Kidney (tissue), 13 donors: ENCODE measurements at regions not wholly inside any gene's neighbourhood (a gene's known extent, or its start where the extent isn't known, plus 50 kb on each side); places are given as distances from the start of the nearest gene placed in this dataset.

Experiments used
- DNase-seq, 5 donors: peaks; one replicate each; pipeline ENCODE4 v3.0.0-alpha.2; 2013 to 2020
- FAIRE-seq: peaks from 2 replicates; lab custom pipeline; 2012; peaks lifted over from hg19 to GRCh38; lab: Jason Lieb, UNC
- H3K27ac ChIP-seq, 2 donors: one replicate each; pipeline ENCODE4 v1.7.0; 2013; ENCODE audit warnings: low read depth in 2 of 2, low read length in 2 of 2, inconsistent platforms in 1 of 2
- H3K27me3 ChIP-seq: one replicate; pipeline ENCODE4 v1.7.1; 2013; ENCODE audit warnings: low read length, inconsistent platforms; ENCODE audit not compliant: control insufficient read depth, insufficient read depth
- H3K36me3 ChIP-seq, 3 donors: one replicate each; pipeline versions ENCODE4 v1.7.0 to v1.7.1; 2013; ENCODE audit warnings: low read length in 3 of 3, control low read depth in 1 of 3, inconsistent platforms in 1 of 3; ENCODE audit not compliant: insufficient read depth in 3 of 3, control insufficient read depth in 2 of 3
- H3K4me1 ChIP-seq, 3 donors: one replicate each; pipeline versions ENCODE4 v1.7.0 to v1.7.1; 2013; ENCODE audit warnings: low read length in 3 of 3, inconsistent platforms in 1 of 3, low read depth in 1 of 3; ENCODE audit not compliant: control insufficient read depth in 2 of 3, insufficient read depth in 2 of 3
- H3K4me3 ChIP-seq, 3 donors: one replicate each; pipeline versions ENCODE4 v1.7.0 to v1.8.1; 2013; ENCODE audit warnings: low read length in 3 of 3, control low read depth in 1 of 3, inconsistent platforms in 1 of 3
- H3K9ac ChIP-seq, 3 donors: one replicate each; pipeline versions ENCODE4 v1.7.0 to v1.7.1; 2013; ENCODE audit warnings: low read length in 3 of 3, control low read depth in 1 of 3, inconsistent platforms in 1 of 3
- H3K9me3 ChIP-seq, 3 donors: one replicate each; pipeline versions ENCODE4 v1.7.0 to v1.7.1; 2013; ENCODE audit warnings: low read length in 3 of 3, control low read depth in 1 of 3, inconsistent platforms in 1 of 3; ENCODE audit not compliant: control insufficient read depth in 2 of 3, insufficient read depth in 1 of 3
- intact Hi-C: fragments of 100-400 bp; cut with DNase I; formaldehyde crosslinking; loops from one replicate; pipeline ENCODE4 v1.11.1; 2022
- TF ChIP-seq, protein P1 (sequence below): IDR thresholded peaks from 3 replicates; pipeline ENCODE4 v1.5.1; 2012; ENCODE audit warnings: mild to moderate bottlenecking, moderate library complexity, borderline replicate concordance; ENCODE audit not compliant: insufficient read depth; ENCODE audit errors: extremely low read depth
- donor health status: control.
- donor health status: control.
- donor health status: control.
- donor health status: control.
- donor health status: control.
- donor health status: DM: yes; HTN: yes; CAD: no.
- donor health status: Normal renal cell carcinoma (clear cell type).

- Histone ChIP-seq H3K27me3 (no peaks in the 10 kb centered on the region), H3K4me1 (no peaks in the 10 kb centered on the region), H3K9me3 (no peaks in the 10 kb centered on the region), H3K9ac (no peak overlapping the region), H3K27ac (no peak overlapping the region), H3K4me3 (no peak overlapping the region), H3K36me3 (no peaks in the 10 kb centered on the region)
- peak in 4 of 5 donors; percentile 30 to 65 (median 44) for DNase-seq
- intact Hi-C loops: loop anchor here (10.0 kb wide), 1 partner anchor 372 kb away; no protein-coding TSS in a partner anchor
- TF ChIP-seq, protein P1, sequence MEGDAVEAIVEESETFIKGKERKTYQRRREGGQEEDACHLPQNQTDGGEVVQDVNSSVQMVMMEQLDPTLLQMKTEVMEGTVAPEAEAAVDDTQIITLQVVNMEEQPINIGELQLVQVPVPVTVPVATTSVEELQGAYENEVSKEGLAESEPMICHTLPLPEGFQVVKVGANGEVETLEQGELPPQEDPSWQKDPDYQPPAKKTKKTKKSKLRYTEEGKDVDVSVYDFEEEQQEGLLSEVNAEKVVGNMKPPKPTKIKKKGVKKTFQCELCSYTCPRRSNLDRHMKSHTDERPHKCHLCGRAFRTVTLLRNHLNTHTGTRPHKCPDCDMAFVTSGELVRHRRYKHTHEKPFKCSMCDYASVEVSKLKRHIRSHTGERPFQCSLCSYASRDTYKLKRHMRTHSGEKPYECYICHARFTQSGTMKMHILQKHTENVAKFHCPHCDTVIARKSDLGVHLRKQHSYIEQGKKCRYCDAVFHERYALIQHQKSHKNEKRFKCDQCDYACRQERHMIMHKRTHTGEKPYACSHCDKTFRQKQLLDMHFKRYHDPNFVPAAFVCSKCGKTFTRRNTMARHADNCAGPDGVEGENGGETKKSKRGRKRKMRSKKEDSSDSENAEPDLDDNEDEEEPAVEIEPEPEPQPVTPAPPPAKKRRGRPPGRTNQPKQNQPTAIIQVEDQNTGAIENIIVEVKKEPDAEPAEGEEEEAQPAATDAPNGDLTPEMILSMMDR: peak; percentile 63
- peak; percentile 52 for FAIRE-seq
Measured at GRCh38 chr9:23123048-23123632, 676.5 kb downstream of the DMRTA1 start.

- Histone ChIP-seq H3K4me1 (no peaks in the 10 kb centered on the region), H3K9ac (no peak overlapping the region), H3K27ac (no peak overlapping the region), H3K27me3 (no peaks in the 10 kb centered on the region), H3K4me3 (no peak overlapping the region), H3K36me3 (no peaks in the 10 kb centered on the region), H3K9me3 (no peaks in the 10 kb centered on the region)
- FAIRE-seq (no peak), DNase-seq (no peak)
- TF ChIP-seq, protein P1: no peak
- intact Hi-C loops: no loop called here
Measured at GRCh38 chr9:23145467-23145866, 680.6 kb downstream of the ELAVL2 start.

GRCh38 chr9:23153058-23153457 lies 673.0 kb downstream of the ELAVL2 start:
- intact Hi-C loops: no loop called here
- no peak for FAIRE-seq

More at GRCh38 chr9:23153058-23153457, 673.0 kb downstream of the ELAVL2 start:
- no peak overlapping the region for H3K9ac ChIP-seq
- no peak overlapping the region for H3K27ac ChIP-seq
- no peaks in the 10 kb centered on the region for H3K9me3 ChIP-seq
- H3K27me3 ChIP-seq: no peaks in the 10 kb centered on the region
- H3K36me3 ChIP-seq: no peaks in the 10 kb centered on the region
- no peak for DNase-seq
- TF ChIP-seq, protein P1: no peak
- H3K4me3 ChIP-seq: no peak overlapping the region
- no peaks in the 10 kb centered on the region for H3K4me1 ChIP-seq
